SK-N-SH treated with all-trans-retinoic acid at 6 μM for 48 hours (cell line): ENCODE measurements at regions not wholly inside any gene's neighbourhood (a gene's known extent, or its start where the extent isn't known, plus 50 kb on each side); places are given as distances from the start of the nearest gene placed in this dataset.

Source experiments
- ATAC-seq: fragments of 200-7000 bp; cut with Tn5 transposase; 3 replicates; pipeline ENCODE4 v1.9.1; 2020; ENCODE audit warnings: mild to moderate bottlenecking, moderate library complexity
- ARNTL ChIP-seq: fragments of 450-650 bp; formaldehyde crosslinking; IDR thresholded peaks from 2 replicates; pipeline ENCODE4 v1.5.0; 2020; ENCODE audit warnings: low read depth, mild to moderate bottlenecking, moderate library complexity, borderline replicate concordance
- BACH2 ChIP-seq: fragments of 250-450 bp; sonication (Bioruptor Pico); IDR thresholded peaks from 2 replicates; pipeline ENCODE4 v1.9.0; 2021; ENCODE audit warnings: mild to moderate bottlenecking, borderline replicate concordance
- CREB5 ChIP-seq: fragments of 250-450 bp; sonication (Bioruptor Pico); IDR thresholded peaks from 2 replicates; pipeline ENCODE4 v1.5.1; 2020; ENCODE audit warnings: low read depth, mild to moderate bottlenecking, moderate library complexity
- CSDC2 ChIP-seq: fragments of 250-450 bp; sonication (Bioruptor Pico); IDR thresholded peaks from 2 replicates; pipeline ENCODE4 v1.5.0; 2020; ENCODE audit warnings: mild to moderate bottlenecking, moderate library complexity
- CSRNP3 ChIP-seq: fragments of 250-450 bp; sonication (Bioruptor Pico); IDR thresholded peaks from 2 replicates; pipeline ENCODE4 v1.5.1; 2021; ENCODE audit warnings: mild to moderate bottlenecking, moderate library complexity
- ESRRG ChIP-seq: fragments of 250-450 bp; sonication (Bioruptor Pico); IDR thresholded peaks from 2 replicates; pipeline ENCODE4 v1.6.1; 2021; ENCODE audit warnings: mild to moderate bottlenecking
- ISL1 ChIP-seq: fragments of 250-450 bp; sonication (Bioruptor Pico); IDR thresholded peaks from 2 replicates; pipeline ENCODE4 v2.1.2; 2022; ENCODE audit warnings: mild to moderate bottlenecking, moderate library complexity
- OSR1 ChIP-seq: fragments of 250-450 bp; sonication (Bioruptor Pico); IDR thresholded peaks from 2 replicates; pipeline ENCODE4 v1.8.0; 2022; ENCODE audit warnings: moderate library complexity, mild to moderate bottlenecking, inconsistent platforms
- PATZ1 ChIP-seq: fragments of 250-450 bp; sonication (Bioruptor Pico); IDR thresholded peaks from 2 replicates; pipeline ENCODE4 v1.8.0; 2020; ENCODE audit warnings: mild to moderate bottlenecking, moderate library complexity, borderline replicate concordance
- PPARA ChIP-seq: fragments of 250-450 bp; sonication (Bioruptor Pico); IDR thresholded peaks from 2 replicates; pipeline ENCODE4 v1.5.0; 2020; ENCODE audit warnings: mild to moderate bottlenecking, borderline replicate concordance
- RARB ChIP-seq: fragments of 250-450 bp; sonication (Bioruptor Pico); IDR thresholded peaks from 2 replicates; pipeline ENCODE4 v1.8.0; 2021; ENCODE audit warnings: mild to moderate bottlenecking, moderate library complexity
- SNAI2 ChIP-seq: fragments of 250-450 bp; sonication (Bioruptor Pico); IDR thresholded peaks from 2 replicates; pipeline ENCODE4 v1.5.0; 2020; ENCODE audit warnings: mild to moderate bottlenecking, moderate library complexity
- TCF4 ChIP-seq: fragments of 250-450 bp; sonication (Bioruptor Pico); IDR thresholded peaks from 2 replicates; pipeline ENCODE4 v1.8.0; 2021; ENCODE audit warnings: mild to moderate bottlenecking, moderate library complexity, borderline replicate concordance
- TOX ChIP-seq: fragments of 250-450 bp; sonication (Bioruptor Pico); IDR thresholded peaks from 2 replicates; pipeline ENCODE4 v1.8.0; 2021; ENCODE audit warnings: mild to moderate bottlenecking, moderate library complexity, borderline replicate concordance
- ZC3H10 ChIP-seq: fragments of 250-450 bp; sonication (Bioruptor Pico); IDR thresholded peaks from 2 replicates; pipeline ENCODE4 v1.5.1; 2021; ENCODE audit warnings: mild to moderate bottlenecking, moderate library complexity
- ZFP30 ChIP-seq: fragments of 450-650 bp; formaldehyde crosslinking; IDR thresholded peaks from 2 replicates; pipeline ENCODE4 v1.5.0; 2022; ENCODE audit warnings: mild to moderate bottlenecking, moderate library complexity
- ZNF565 ChIP-seq: fragments of 450-650 bp; formaldehyde crosslinking; conservative IDR thresholded peaks from 2 replicates; pipeline ENCODE4 v1.5.0; 2020; ENCODE audit warnings: low read depth, mild to moderate bottlenecking, moderate library complexity
- ZNF8 ChIP-seq: fragments of 450-650 bp; formaldehyde crosslinking; IDR thresholded peaks from 2 replicates; pipeline ENCODE4 v1.5.0; 2020; ENCODE audit warnings: mild to moderate bottlenecking, moderate library complexity
- TF ChIP-seq, protein P1 (sequence below): fragments of 250-450 bp; sonication (Bioruptor Pico); IDR thresholded peaks from 2 replicates; pipeline ENCODE4 v1.5.0; 2020; ENCODE audit warnings: mild to moderate bottlenecking, moderate library complexity
- TF ChIP-seq, protein P2 (sequence below): fragments of 250-450 bp; sonication (Bioruptor Pico); IDR thresholded peaks from 2 replicates; pipeline ENCODE4 v1.8.0; 2021; ENCODE audit warnings: low read depth, mild to moderate bottlenecking, moderate library complexity, borderline replicate concordance

DNA sequence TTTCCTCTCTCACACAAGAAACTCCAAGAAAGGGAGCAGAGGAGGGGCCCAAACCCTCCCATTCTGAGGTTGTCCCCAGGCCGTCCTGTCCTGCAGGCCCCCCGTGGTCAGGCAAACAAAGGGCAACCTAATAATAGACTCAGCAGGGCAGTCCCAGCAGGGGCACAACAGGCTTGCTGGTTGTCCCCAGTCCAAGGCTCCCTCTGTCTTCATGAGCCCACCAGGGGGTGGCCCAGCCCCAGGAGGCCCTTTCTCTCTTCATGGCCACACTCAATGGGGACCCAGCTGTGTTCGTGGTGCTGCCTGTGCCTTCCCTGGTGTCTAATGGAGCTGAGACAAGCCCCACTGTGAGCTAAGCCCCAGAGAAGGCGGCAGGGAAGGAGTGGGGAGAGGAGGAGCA is 359.9 kb downstream of the ADGRD1 start (continued):
- TF ChIP-seq, protein P1, sequence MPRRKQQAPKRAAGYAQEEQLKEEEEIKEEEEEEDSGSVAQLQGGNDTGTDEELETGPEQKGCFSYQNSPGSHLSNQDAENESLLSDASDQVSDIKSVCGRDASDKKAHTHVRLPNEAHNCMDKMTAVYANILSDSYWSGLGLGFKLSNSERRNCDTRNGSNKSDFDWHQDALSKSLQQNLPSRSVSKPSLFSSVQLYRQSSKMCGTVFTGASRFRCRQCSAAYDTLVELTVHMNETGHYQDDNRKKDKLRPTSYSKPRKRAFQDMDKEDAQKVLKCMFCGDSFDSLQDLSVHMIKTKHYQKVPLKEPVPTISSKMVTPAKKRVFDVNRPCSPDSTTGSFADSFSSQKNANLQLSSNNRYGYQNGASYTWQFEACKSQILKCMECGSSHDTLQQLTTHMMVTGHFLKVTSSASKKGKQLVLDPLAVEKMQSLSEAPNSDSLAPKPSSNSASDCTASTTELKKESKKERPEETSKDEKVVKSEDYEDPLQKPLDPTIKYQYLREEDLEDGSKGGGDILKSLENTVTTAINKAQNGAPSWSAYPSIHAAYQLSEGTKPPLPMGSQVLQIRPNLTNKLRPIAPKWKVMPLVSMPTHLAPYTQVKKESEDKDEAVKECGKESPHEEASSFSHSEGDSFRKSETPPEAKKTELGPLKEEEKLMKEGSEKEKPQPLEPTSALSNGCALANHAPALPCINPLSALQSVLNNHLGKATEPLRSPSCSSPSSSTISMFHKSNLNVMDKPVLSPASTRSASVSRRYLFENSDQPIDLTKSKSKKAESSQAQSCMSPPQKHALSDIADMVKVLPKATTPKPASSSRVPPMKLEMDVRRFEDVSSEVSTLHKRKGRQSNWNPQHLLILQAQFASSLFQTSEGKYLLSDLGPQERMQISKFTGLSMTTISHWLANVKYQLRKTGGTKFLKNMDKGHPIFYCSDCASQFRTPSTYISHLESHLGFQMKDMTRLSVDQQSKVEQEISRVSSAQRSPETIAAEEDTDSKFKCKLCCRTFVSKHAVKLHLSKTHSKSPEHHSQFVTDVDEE, result no peak
- TF ChIP-seq CSDC2 (CRISPR knock-in tag), result no peak

- ATAC-seq, result no peak
- no peak for TF ChIP-seq CREB5 (CRISPR knock-in tag)
- TF ChIP-seq ZFP30, result no peak
- no peak for TF ChIP-seq ZNF8 (CRISPR knock-in tag)
- no peak for TF ChIP-seq ESRRG (CRISPR knock-in tag)
- TF ChIP-seq TCF4 (CRISPR knock-in tag), result no peak
- TF ChIP-seq CSDC2 (CRISPR knock-in tag), result no peak
- TF ChIP-seq ARNTL, result no peak
- no peak for TF ChIP-seq ISL1
- TF ChIP-seq PPARA (CRISPR knock-in tag), result no peak
- no peak for TF ChIP-seq OSR1 (CRISPR knock-in tag)
- no peak for TF ChIP-seq PATZ1 (CRISPR knock-in tag)
- no peak for TF ChIP-seq BACH2
- no peak for TF ChIP-seq SNAI2 (CRISPR knock-in tag)
These were observed 360.9 kb downstream of the ADGRD1 start for GRCh38 chr12:131314524-131315090.

GRCh38 chr12:131315601-131316000 is 361.9 kb downstream of the ADGRD1 start:
- no peak for ATAC-seq
- TF ChIP-seq ZNF8 (CRISPR knock-in tag) (no peak), CREB5 (CRISPR knock-in tag) (no peak), ZC3H10 (CRISPR knock-in tag) (no peak), BACH2 (no peak), TOX (CRISPR knock-in tag) (no peak), RARB (CRISPR knock-in tag) (no peak), ZNF565 (CRISPR knock-in tag) (no peak), ESRRG (CRISPR knock-in tag) (no peak), TCF4 (CRISPR knock-in tag) (no peak), OSR1 (CRISPR knock-in tag) (no peak), PPARA (CRISPR knock-in tag) (no peak), CSDC2 (CRISPR knock-in tag) (no peak)
- TF ChIP-seq, protein P1, result no peak

DNA sequence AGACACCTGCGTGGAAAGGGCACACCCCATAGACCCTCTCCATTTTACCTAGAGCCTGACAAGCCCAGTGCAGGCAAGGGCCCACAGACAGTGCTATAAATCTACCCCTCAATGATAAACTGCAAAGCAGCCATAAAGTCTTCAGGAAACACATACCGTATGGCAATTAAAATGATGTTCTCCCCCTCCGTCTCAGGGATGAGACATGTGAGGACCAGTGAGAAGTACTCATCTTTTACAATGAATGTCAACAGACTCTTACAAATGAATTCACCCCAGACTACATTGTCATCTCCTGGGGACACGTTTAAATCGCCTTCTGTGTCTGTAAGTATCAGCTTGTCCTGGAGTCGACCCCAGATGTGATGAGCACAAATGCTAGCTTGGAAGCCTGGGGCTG is 362.7 kb downstream of the ADGRD1 start:
- no peak for ATAC-seq
- TF ChIP-seq CSDC2 (CRISPR knock-in tag), result no peak
- no peak for TF ChIP-seq RARB (CRISPR knock-in tag)
- no peak for TF ChIP-seq ESRRG (CRISPR knock-in tag)
- TF ChIP-seq SNAI2 (CRISPR knock-in tag), result no peak
- no peak for TF ChIP-seq CSRNP3
- no peak for TF ChIP-seq CREB5 (CRISPR knock-in tag)
- TF ChIP-seq, protein P2, sequence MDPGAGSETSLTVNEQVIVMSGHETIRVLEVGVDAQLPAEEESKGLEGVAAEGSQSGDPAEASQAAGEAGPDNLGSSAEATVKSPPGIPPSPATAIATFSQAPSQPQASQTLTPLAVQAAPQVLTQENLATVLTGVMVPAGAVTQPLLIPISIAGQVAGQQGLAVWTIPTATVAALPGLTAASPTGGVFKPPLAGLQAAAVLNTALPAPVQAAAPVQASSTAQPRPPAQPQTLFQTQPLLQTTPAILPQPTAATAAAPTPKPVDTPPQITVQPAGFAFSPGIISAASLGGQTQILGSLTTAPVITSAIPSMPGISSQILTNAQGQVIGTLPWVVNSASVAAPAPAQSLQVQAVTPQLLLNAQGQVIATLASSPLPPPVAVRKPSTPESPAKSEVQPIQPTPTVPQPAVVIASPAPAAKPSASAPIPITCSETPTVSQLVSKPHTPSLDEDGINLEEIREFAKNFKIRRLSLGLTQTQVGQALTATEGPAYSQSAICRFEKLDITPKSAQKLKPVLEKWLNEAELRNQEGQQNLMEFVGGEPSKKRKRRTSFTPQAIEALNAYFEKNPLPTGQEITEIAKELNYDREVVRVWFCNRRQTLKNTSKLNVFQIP (CRISPR knock-in tag), result no peak
- no peak for TF ChIP-seq ARNTL
- TF ChIP-seq TCF4 (CRISPR knock-in tag), result no peak
